DOHH2 (cell line): ENCODE measurements at regions not wholly inside any gene's neighbourhood (a gene's known extent, or its start where the extent isn't known, plus 50 kb on each side); places are given as distances from the start of the nearest gene placed in this dataset.

Experiments used
- EZH2phosphoT487 ChIP-seq: fragments of 200-600 bp; sonication (generic); IDR thresholded peaks from 2 replicates; pipeline ENCODE4 v1.6.1; 2017; ENCODE audit warnings: borderline replicate concordance, mild to moderate bottlenecking, antibody characterized with exemption, low read length, moderate library complexity, mixed read lengths
- TF ChIP-seq, protein P1 (sequence below): fragments of 200-600 bp; sonication (generic); IDR thresholded peaks from one replicate; pipeline ENCODE4 v1.5.1; 2014; ENCODE audit warnings: antibody characterized with exemption, mild to moderate bottlenecking, low read depth, low read length; ENCODE audit not compliant: poor library complexity, severe bottlenecking

DNA sequence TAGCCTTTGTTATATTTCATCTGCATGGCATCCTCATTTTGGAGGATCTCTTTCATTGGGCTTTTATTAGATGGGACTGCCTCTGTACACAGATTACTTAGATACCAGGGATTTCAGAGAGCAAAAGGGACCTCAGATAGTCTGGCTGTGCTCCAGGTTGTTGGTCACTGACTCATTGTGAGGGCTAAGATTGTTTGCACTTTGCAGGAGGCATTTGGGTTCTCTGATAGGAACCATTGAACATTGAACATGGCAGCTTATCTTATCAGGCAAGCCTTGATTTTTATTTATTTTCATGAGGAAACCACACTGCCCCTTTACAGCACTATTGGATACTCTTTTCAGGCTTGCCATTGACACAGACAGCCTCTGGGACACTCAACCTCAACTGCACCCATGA is 766.9 kb upstream of the TSPY4 start:
- no peak for TF ChIP-seq EZH2phosphoT487
- TF ChIP-seq, protein P1, sequence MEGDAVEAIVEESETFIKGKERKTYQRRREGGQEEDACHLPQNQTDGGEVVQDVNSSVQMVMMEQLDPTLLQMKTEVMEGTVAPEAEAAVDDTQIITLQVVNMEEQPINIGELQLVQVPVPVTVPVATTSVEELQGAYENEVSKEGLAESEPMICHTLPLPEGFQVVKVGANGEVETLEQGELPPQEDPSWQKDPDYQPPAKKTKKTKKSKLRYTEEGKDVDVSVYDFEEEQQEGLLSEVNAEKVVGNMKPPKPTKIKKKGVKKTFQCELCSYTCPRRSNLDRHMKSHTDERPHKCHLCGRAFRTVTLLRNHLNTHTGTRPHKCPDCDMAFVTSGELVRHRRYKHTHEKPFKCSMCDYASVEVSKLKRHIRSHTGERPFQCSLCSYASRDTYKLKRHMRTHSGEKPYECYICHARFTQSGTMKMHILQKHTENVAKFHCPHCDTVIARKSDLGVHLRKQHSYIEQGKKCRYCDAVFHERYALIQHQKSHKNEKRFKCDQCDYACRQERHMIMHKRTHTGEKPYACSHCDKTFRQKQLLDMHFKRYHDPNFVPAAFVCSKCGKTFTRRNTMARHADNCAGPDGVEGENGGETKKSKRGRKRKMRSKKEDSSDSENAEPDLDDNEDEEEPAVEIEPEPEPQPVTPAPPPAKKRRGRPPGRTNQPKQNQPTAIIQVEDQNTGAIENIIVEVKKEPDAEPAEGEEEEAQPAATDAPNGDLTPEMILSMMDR = no peak
